GM06990 (cell line): ENCODE measurements at regions not wholly inside any gene's neighbourhood (a gene's known extent, or its start where the extent isn't known, plus 50 kb on each side); places are given as distances from the start of the nearest gene placed in this dataset.

Source experiments
- DNase-seq: peaks from one replicate; pipeline ENCODE4 v3.0.0-alpha.2; 2011; ENCODE audit not compliant: insufficient read length; ENCODE audit errors: extremely low read depth
- H3K27me3 ChIP-seq: replicated peaks from 2 replicates; pipeline ENCODE4 v1.6.0; 2011; ENCODE audit warnings: low read length; ENCODE audit not compliant: control insufficient read depth, insufficient read depth
- H3K36me3 ChIP-seq: 2 replicates; pipeline ENCODE4 v1.5.1; 2011; ENCODE audit warnings: low read length; ENCODE audit not compliant: control insufficient read depth, insufficient read depth
- H3K4me3 ChIP-seq: replicated peaks from 2 replicates; pipeline ENCODE4 v1.5.1; 2011; ENCODE audit warnings: low read depth, mild to moderate bottlenecking, control low read depth, low read length
- CTCF ChIP-seq: IDR thresholded peaks from 2 replicates; pipeline ENCODE4 v1.5.1; 2011; ENCODE audit warnings: low read length, control low read depth, mild to moderate bottlenecking, inconsistent platforms; ENCODE audit not compliant: insufficient read depth, poor library complexity, severe bottlenecking

- H3K36me3 ChIP-seq, result no peaks in the 10 kb centered on the region
- no peak overlapping the region for H3K4me3 ChIP-seq
- no peak for DNase-seq
- TF ChIP-seq CTCF, result no peak
- no peaks in the 10 kb centered on the region for H3K27me3 ChIP-seq
Measured at GRCh38 chr10:2246747-2247146, 509.4 kb upstream of the ADARB2 start.

GRCh38 chr10:2245580-2245979 lies 508.3 kb upstream of the ADARB2 start:
- DNase-seq, result no peak
- H3K27me3 ChIP-seq, result no peaks in the 10 kb centered on the region
- no peaks in the 10 kb centered on the region for H3K36me3 ChIP-seq
- H3K4me3 ChIP-seq, result no peak overlapping the region
- TF ChIP-seq CTCF, result no peak

- no peak for DNase-seq
- no peak overlapping the region for H3K4me3 ChIP-seq
- TF ChIP-seq CTCF, result no peak
- H3K27me3 ChIP-seq, result no peaks in the 10 kb centered on the region
- H3K36me3 ChIP-seq, result no peaks in the 10 kb centered on the region
Measured at GRCh38 chr10:2244471-2244870, 507.1 kb upstream of the ADARB2 start.

- Histone ChIP-seq H3K4me3 (no peak overlapping the region), H3K27me3 (no peaks in the 10 kb centered on the region), H3K36me3 (no peaks in the 10 kb centered on the region)
- no peak for DNase-seq
- TF ChIP-seq CTCF, result no peak
Measured at GRCh38 chr10:2236876-2237275, 499.6 kb upstream of the ADARB2 start.

GRCh38 chr10:2232479-2232878 lies 495.2 kb upstream of the ADARB2 start:
- no peak for DNase-seq
- H3K4me3 ChIP-seq, result no peak overlapping the region
- no peaks in the 10 kb centered on the region for H3K36me3 ChIP-seq
- H3K27me3 ChIP-seq, result no peaks in the 10 kb centered on the region
- no peak for TF ChIP-seq CTCF

GRCh38 chr10:2230478-2230877 lies 493.2 kb upstream of the ADARB2 start:
- no peak for TF ChIP-seq CTCF
- H3K36me3 ChIP-seq, result no peaks in the 10 kb centered on the region
- H3K4me3 ChIP-seq, result no peak overlapping the region
- H3K27me3 ChIP-seq, result no peaks in the 10 kb centered on the region
- DNase-seq, result no peak
